CD4-positive, alpha-beta T cell (primary cell): ENCODE measurements at regions not wholly inside any gene's neighbourhood (a gene's known extent, or its start where the extent isn't known, plus 50 kb on each side); places are given as distances from the start of the nearest gene placed in this dataset.

Experiments used
- ATAC-seq: fragments of 200-7000 bp; cut with Tn5 transposase; one replicate; pipeline ENCODE4 v1.10.0; 2022; ENCODE audit warnings: mild to moderate bottlenecking; ENCODE audit not compliant: poor library complexity
- CTCF ChIA-PET: fragments of 350-600 bp; sonication (Branson Sonifier 250); formaldehyde crosslinking; loops from one replicate; lab custom pipeline; 2021; ENCODE audit warnings: antibody characterized with exemption, inconsistent platforms; lab: Charles Lee
- POLR2A ChIA-PET: fragments of 350-600 bp; sonication (Branson Sonifier 250); formaldehyde crosslinking; loops from one replicate; lab custom pipeline; 2021; ENCODE audit warnings: antibody characterized with exemption, inconsistent platforms; lab: Charles Lee
- DNase-seq, 14 experiments: peaks; one replicate each; pipeline ENCODE4 v3.0.0-alpha.2; 2013 to 2020; ENCODE audit warnings: mixed read lengths in 2 of 14
- H3K27ac ChIP-seq, 2 donors: one replicate each; pipeline versions ENCODE4 v1.5.1 to v1.7.0; 2013; ENCODE audit warnings: low read length in 2 of 2, low read depth in 1 of 2, mild to moderate bottlenecking in 1 of 2
- H3K27me3 ChIP-seq, 2 experiments: 1 replicate in 1 of 2; 2 replicates in 1 of 2; pipeline versions ENCODE4 v1.6.1 to v1.7.0; 2013; ENCODE audit warnings: low read length in 2 of 2, control low read depth in 1 of 2, mild to moderate bottlenecking in 1 of 2, moderate library complexity in 1 of 2; ENCODE audit not compliant: insufficient read depth in 2 of 2, control insufficient read depth in 1 of 2
- H3K36me3 ChIP-seq: one replicate; pipeline ENCODE4 v1.6.1; 2013; ENCODE audit warnings: low read length, control low read depth; ENCODE audit not compliant: insufficient read depth
- H3K4me1 ChIP-seq: one replicate; pipeline ENCODE4 v1.6.1; 2013; ENCODE audit warnings: low read length, control low read depth; ENCODE audit not compliant: insufficient read depth
- H3K4me3 ChIP-seq: one replicate; pipeline ENCODE4 v1.5.1; 2013; ENCODE audit warnings: mild to moderate bottlenecking, low read length, moderate library complexity
- H3K9me3 ChIP-seq, 2 experiments: 1 replicate in 1 of 2; 2 replicates in 1 of 2; pipeline versions ENCODE4 v1.6.1 to v1.7.0; 2013; ENCODE audit warnings: low read length in 2 of 2, mild to moderate bottlenecking in 2 of 2, control low read depth in 1 of 2, moderate library complexity in 1 of 2; ENCODE audit not compliant: control insufficient read depth in 1 of 2, insufficient read depth in 1 of 2
- H3K27ac Mint-ChIP-seq: one replicate; pipeline ENCODE4 v1.8.0; 2020; ENCODE audit warnings: mixed read lengths
- H3K27me3 Mint-ChIP-seq: one replicate; pipeline ENCODE4 v1.8.0; 2021; ENCODE audit warnings: mixed read lengths
- H3K36me3 Mint-ChIP-seq: one replicate; pipeline ENCODE4 v1.8.0; 2021; ENCODE audit warnings: low read depth, mixed read lengths
- H3K4me1 Mint-ChIP-seq: one replicate; pipeline ENCODE4 v1.8.0; 2021; ENCODE audit warnings: low read depth, mixed read lengths
- H3K4me3 Mint-ChIP-seq: one replicate; pipeline ENCODE4 v1.8.0; 2020; ENCODE audit warnings: mild to moderate bottlenecking, mixed read lengths
- H3K9me3 Mint-ChIP-seq: one replicate; pipeline ENCODE4 v1.8.0; 2020; ENCODE audit warnings: mixed read lengths
- intact Hi-C, 2 experiments: fragments of 100-400 bp; cut with DNase I in 1 of 2; cut with micrococcal nuclease in 1 of 2; formaldehyde crosslinking; loops; one replicate each; pipeline versions ENCODE4 v1.15.1 to v1.9.0; 2023 to 2025; cut with DNase I, micrococcal nuclease
- TF ChIP-seq, protein P1 (sequence below): fragments of 200-600 bp; IDR thresholded peaks from one replicate; pipeline ENCODE4 v1.8.0; 2022; ENCODE audit warnings: antibody characterized with exemption, mild to moderate bottlenecking

- peaks cover 0 to 3% of the 10 kb centered on the region in 2 experiments for H3K9me3 ChIP-seq
- H3K27me3 ChIP-seq, result no peaks in the 10 kb centered on the region
- no peaks in the 10 kb centered on the region for H3K4me1 ChIP-seq
- no peak for DNase-seq
- H3K4me3 ChIP-seq, result no peak overlapping the region
- Mint-ChIP-seq H3K27ac (no peak overlapping the region), H3K4me3 (no peak overlapping the region), H3K4me1 (no peaks in the 10 kb centered on the region), H3K9me3 (peaks cover 2% of the 10 kb centered on the region), H3K36me3 (no peaks in the 10 kb centered on the region), H3K27me3 (no peaks in the 10 kb centered on the region)
- no peak for ATAC-seq
- TF ChIP-seq, protein P1, sequence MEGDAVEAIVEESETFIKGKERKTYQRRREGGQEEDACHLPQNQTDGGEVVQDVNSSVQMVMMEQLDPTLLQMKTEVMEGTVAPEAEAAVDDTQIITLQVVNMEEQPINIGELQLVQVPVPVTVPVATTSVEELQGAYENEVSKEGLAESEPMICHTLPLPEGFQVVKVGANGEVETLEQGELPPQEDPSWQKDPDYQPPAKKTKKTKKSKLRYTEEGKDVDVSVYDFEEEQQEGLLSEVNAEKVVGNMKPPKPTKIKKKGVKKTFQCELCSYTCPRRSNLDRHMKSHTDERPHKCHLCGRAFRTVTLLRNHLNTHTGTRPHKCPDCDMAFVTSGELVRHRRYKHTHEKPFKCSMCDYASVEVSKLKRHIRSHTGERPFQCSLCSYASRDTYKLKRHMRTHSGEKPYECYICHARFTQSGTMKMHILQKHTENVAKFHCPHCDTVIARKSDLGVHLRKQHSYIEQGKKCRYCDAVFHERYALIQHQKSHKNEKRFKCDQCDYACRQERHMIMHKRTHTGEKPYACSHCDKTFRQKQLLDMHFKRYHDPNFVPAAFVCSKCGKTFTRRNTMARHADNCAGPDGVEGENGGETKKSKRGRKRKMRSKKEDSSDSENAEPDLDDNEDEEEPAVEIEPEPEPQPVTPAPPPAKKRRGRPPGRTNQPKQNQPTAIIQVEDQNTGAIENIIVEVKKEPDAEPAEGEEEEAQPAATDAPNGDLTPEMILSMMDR, result no peak
- intact Hi-C loops, result no loop called here
- no peaks in the 10 kb centered on the region for H3K36me3 ChIP-seq
- ChIA-PET POLR2A (no interaction called here), CTCF (no interaction called here)
- no peak overlapping the region for H3K27ac ChIP-seq
These were observed 646.6 kb upstream of the PITX2 start for GRCh38 chr4:111269439-111269838.

- H3K4me1 Mint-ChIP-seq, result no peaks in the 10 kb centered on the region
- no peaks in the 10 kb centered on the region for H3K27me3 Mint-ChIP-seq
- TF ChIP-seq, protein P1, result no peak
- H3K27ac ChIP-seq, result no peak overlapping the region
- H3K27me3 ChIP-seq, result no peaks in the 10 kb centered on the region
- H3K9me3 Mint-ChIP-seq, result no peaks in the 10 kb centered on the region
- ChIA-PET CTCF (no interaction called here), POLR2A (no interaction called here)
- intact Hi-C loops, result no loop called here
- no peak overlapping the region for H3K4me3 Mint-ChIP-seq
- DNase-seq (no peak), ATAC-seq (no peak)
- H3K36me3 ChIP-seq, result no peaks in the 10 kb centered on the region
- no peaks in the 10 kb centered on the region for H3K36me3 Mint-ChIP-seq
- H3K9me3 ChIP-seq, result peaks cover 0 to 3% of the 10 kb centered on the region in 2 experiments
- H3K4me3 ChIP-seq, result no peak overlapping the region
- H3K27ac Mint-ChIP-seq, result no peak overlapping the region
- no peaks in the 10 kb centered on the region for H3K4me1 ChIP-seq
These were observed 651.2 kb upstream of the PITX2 start for GRCh38 chr4:111274060-111274459.

DNA sequence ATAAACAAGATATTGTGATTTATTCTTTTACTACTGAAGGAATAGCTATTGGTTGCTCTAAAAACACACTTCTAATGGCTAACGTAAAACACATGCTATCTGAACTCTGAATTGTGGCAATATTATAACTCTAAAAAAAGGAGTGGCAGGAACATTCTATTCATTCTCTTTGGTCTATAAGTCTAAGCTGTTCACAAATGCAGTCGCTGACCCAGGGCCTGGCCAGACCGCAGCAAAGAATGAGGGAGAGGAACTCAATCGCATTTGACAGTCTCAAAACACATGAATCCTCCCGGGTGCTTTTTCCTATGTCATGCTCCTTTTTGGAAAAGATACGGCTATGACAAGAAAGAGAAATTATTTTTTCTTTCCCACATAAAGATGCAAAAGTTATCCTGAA is 651.6 kb upstream of the PITX2 start:
- ChIA-PET CTCF (no interaction called here), POLR2A (no interaction called here)
- Histone ChIP-seq H3K9me3 (peaks cover 0 to 3% of the 10 kb centered on the region in 2 experiments), H3K27me3 (no peaks in the 10 kb centered on the region), H3K36me3 (no peaks in the 10 kb centered on the region), H3K27ac (no peak overlapping the region), H3K4me3 (no peak overlapping the region), H3K4me1 (no peaks in the 10 kb centered on the region)
- Mint-ChIP-seq H3K36me3 (no peaks in the 10 kb centered on the region), H3K4me1 (no peaks in the 10 kb centered on the region), H3K27ac (no peak overlapping the region), H3K27me3 (no peaks in the 10 kb centered on the region), H3K4me3 (no peak overlapping the region), H3K9me3 (no peaks in the 10 kb centered on the region)
- TF ChIP-seq, protein P1, result no peak
- DNase-seq (no peak), ATAC-seq (no peak)
- intact Hi-C loops, result no loop called here
